AG04449 (cell line): ENCODE measurements at regions not wholly inside any gene's neighbourhood (a gene's known extent, or its start where the extent isn't known, plus 50 kb on each side); places are given as distances from the start of the nearest gene placed in this dataset.

Source experiments
- CTCF ChIA-PET: fragments of 350-600 bp; formaldehyde crosslinking; extraction: SDS; loops from one replicate; lab custom pipeline; 2021; ENCODE audit warnings: antibody characterized with exemption; lab: Yijun Ruan, JAX
- POLR2A ChIA-PET: fragments of 400-600, 350-600 bp; formaldehyde crosslinking; extraction: SDS; loops from one replicate; lab custom pipeline; 2020; ENCODE audit warnings: antibody characterized with exemption, inconsistent platforms; lab: Yijun Ruan, JAX
- DNase-seq: peaks from one replicate; pipeline ENCODE4 v3.0.0-alpha.2; 2010; ENCODE audit warnings: low read depth, low spot score
- H3K4me3 ChIP-seq: 2 replicates; pipeline ENCODE4 v1.5.1; 2011; ENCODE audit warnings: low read depth, mild to moderate bottlenecking, control low read depth, low read length
- CTCF ChIP-seq: IDR thresholded peaks from one replicate; pipeline ENCODE4 v1.5.1; 2011; ENCODE audit warnings: mild to moderate bottlenecking, moderate library complexity, low read length, control low read depth, inconsistent platforms; ENCODE audit not compliant: insufficient read depth; ENCODE audit errors: missing control alignments

DNA sequence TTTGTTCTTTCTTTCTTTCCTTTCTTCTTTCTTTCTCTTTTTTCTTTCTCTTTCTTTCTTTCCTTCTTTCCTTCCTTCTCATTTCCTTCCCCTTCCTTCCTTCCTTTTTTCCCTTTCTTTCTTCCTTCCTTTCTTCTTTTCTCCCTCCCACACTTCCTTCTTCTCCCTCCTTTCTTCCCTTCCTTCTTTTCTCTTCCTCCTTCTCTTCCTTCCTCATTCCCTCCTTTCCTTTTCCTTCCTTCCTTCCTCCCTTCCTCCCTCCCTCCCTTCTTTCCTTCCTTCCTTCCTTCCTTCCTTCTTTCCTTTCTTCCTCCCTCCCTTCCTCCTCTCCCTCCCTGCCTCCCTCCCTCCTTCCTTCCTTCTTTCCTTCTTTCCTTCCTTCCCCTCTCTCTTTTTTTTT lies 755.7 kb upstream of the GRM7 start:
- H3K4me3 ChIP-seq, result no peak overlapping the region
- ChIA-PET POLR2A (no interaction called here), CTCF (no interaction called here)
- no peak for TF ChIP-seq CTCF
- no peak for DNase-seq

GRCh38 chr3:6108957-6109356 lies 752.0 kb upstream of the GRM7 start:
- TF ChIP-seq CTCF, result no peak
- ChIA-PET POLR2A (no interaction called here), CTCF (no interaction called here)
- H3K4me3 ChIP-seq, result no peak overlapping the region
- no peak for DNase-seq

- DNase-seq, result no peak
- CTCF ChIA-PET, result no interaction called here
- POLR2A ChIA-PET, result no interaction called here
- no peak overlapping the region for H3K4me3 ChIP-seq
- TF ChIP-seq CTCF, result no peak
Measured at GRCh38 chr3:6110451-6110850, 750.5 kb upstream of the GRM7 start.

- no peak overlapping the region for H3K4me3 ChIP-seq
- ChIA-PET POLR2A (no interaction called here), CTCF (no interaction called here)
- DNase-seq, result no peak
- TF ChIP-seq CTCF, result no peak
Measured at GRCh38 chr3:6112546-6112945, 748.4 kb upstream of the GRM7 start.

GRCh38 chr3:6113338-6113737 lies 747.6 kb upstream of the GRM7 start:
- ChIA-PET CTCF (no interaction called here), POLR2A (no interaction called here)
- no peak for DNase-seq
- no peak overlapping the region for H3K4me3 ChIP-seq
- no peak for TF ChIP-seq CTCF

GRCh38 chr3:6119367-6119766 lies 741.5 kb upstream of the GRM7 start:
- POLR2A ChIA-PET, result no interaction called here

More at GRCh38 chr3:6119367-6119766, 741.5 kb upstream of the GRM7 start:
- no peak for DNase-seq
- no peak overlapping the region for H3K4me3 ChIP-seq
- CTCF ChIA-PET, result no interaction called here
- no peak for TF ChIP-seq CTCF
